IMR-90 (cell line): ENCODE measurements at regions not wholly inside any gene's neighbourhood (a gene's known extent, or its start where the extent isn't known, plus 50 kb on each side); places are given as distances from the start of the nearest gene placed in this dataset.

Experiments
- ATAC-seq: fragments of 200-7000 bp; cut with Tn5 transposase; 2 replicates; pipeline ENCODE4 v1.9.1; 2020; ENCODE audit warnings: low read depth, mild to moderate bottlenecking, moderate library complexity
- BruUV-seq: library from RNA; stranded (reverse); fragments of 400-500 nt; replicated peaks from 2 replicates; lab custom pipeline; 2021; lab: Mats Ljungman, UMichigan
- CTCF ChIA-PET: fragments of 300-600 bp; formaldehyde crosslinking; extraction: SDS; loops from one replicate; lab custom pipeline; 2021; ENCODE audit warnings: antibody characterized with exemption; lab: Yijun Ruan, JAX
- POLR2A ChIA-PET: fragments of 300-600 bp; sonication (Branson Sonifier 250); formaldehyde crosslinking; loops from one replicate; lab custom pipeline; 2022; ENCODE audit warnings: antibody characterized with exemption; ENCODE audit not compliant: unreplicated experiment; lab: Charles Lee
- DNase-seq: peaks from one replicate; pipeline ENCODE4 v3.0.0; 2013
- H2AFZ ChIP-seq: replicated peaks from 2 replicates; pipeline ENCODE3; 2013; ENCODE audit warnings: low read length, mild to moderate bottlenecking; ENCODE audit not compliant: poor library complexity
- H2AK5ac ChIP-seq: 2 replicates; pipeline ENCODE4 v1.6.1; 2013; ENCODE audit warnings: low read depth, low read length, inconsistent platforms
- H2AK9ac ChIP-seq: replicated peaks from 2 replicates; pipeline ENCODE3; 2013; ENCODE audit warnings: mild to moderate bottlenecking, low read depth, low read length, moderate library complexity; ENCODE audit not compliant: poor library complexity
- H2BK120ac ChIP-seq: 2 replicates; pipeline ENCODE4 v1.6.1; 2013; ENCODE audit warnings: low read depth, low read length, inconsistent platforms
- H2BK15ac ChIP-seq: 3 replicates; pipeline ENCODE4 v1.6.1; 2013; ENCODE audit warnings: low read depth, low read length, inconsistent platforms
- H2BK20ac ChIP-seq: 2 replicates; pipeline ENCODE4 v1.6.1; 2013; ENCODE audit warnings: low read depth, mild to moderate bottlenecking, inconsistent platforms, low read length, moderate library complexity
- H2BK5ac ChIP-seq: 2 replicates; pipeline ENCODE4 v1.6.1; 2013; ENCODE audit warnings: mild to moderate bottlenecking, low read depth, low read length, inconsistent platforms; ENCODE audit not compliant: poor library complexity, severe bottlenecking
- H3K14ac ChIP-seq: replicated peaks from 2 replicates; pipeline ENCODE4 v1.6.1; 2013; ENCODE audit warnings: low read depth, low read length, inconsistent platforms
- H3K18ac ChIP-seq: 2 replicates; pipeline ENCODE4 v1.6.1; 2013; ENCODE audit warnings: low read depth, low read length, control low read depth
- H3K23ac ChIP-seq: 2 replicates; pipeline ENCODE4 v1.6.1; 2013; ENCODE audit warnings: low read depth, low read length, inconsistent platforms
- H3K27ac ChIP-seq: 2 replicates; pipeline ENCODE4 v1.5.1; 2013; ENCODE audit warnings: mild to moderate bottlenecking, control low read depth, low read length; ENCODE audit not compliant: insufficient read depth
- H3K27me3 ChIP-seq: 2 replicates; pipeline ENCODE4 v1.6.1; 2013; ENCODE audit warnings: low read length; ENCODE audit not compliant: control insufficient read depth, insufficient read depth
- H3K36me3 ChIP-seq: 2 replicates; pipeline ENCODE4 v1.6.1; 2013; ENCODE audit warnings: low read length, mixed read lengths; ENCODE audit not compliant: control insufficient read depth, insufficient read depth
- H3K4ac ChIP-seq: 2 replicates; pipeline ENCODE4 v1.6.1; 2013; ENCODE audit warnings: low read depth, low read length, inconsistent platforms
- H3K4me1 ChIP-seq: 2 replicates; pipeline ENCODE4 v1.6.1; 2013; ENCODE audit warnings: low read length, mixed read lengths; ENCODE audit not compliant: control insufficient read depth, insufficient read depth
- H3K4me2 ChIP-seq: 2 replicates; pipeline ENCODE4 v1.6.1; 2013; ENCODE audit warnings: low read depth, mild to moderate bottlenecking, control low read depth, low read length, moderate library complexity
- H3K4me3 ChIP-seq: 2 replicates; pipeline ENCODE4 v1.5.1; 2013; ENCODE audit warnings: low read depth, mild to moderate bottlenecking, control low read depth, low read length, moderate library complexity; ENCODE audit not compliant: insufficient read depth
- H3K56ac ChIP-seq: 2 replicates; pipeline ENCODE4 v1.6.1; 2013; ENCODE audit warnings: low read length, inconsistent platforms; ENCODE audit not compliant: insufficient read depth; ENCODE audit errors: extremely low read depth
- H3K79me1 ChIP-seq, 2 experiments: 2 replicates each; pipeline ENCODE4 v1.6.1; 2013; ENCODE audit warnings: low read length in 2 of 2, inconsistent platforms in 1 of 2, low read depth in 1 of 2
- H3K9ac ChIP-seq: 2 replicates; pipeline ENCODE4 v1.6.1; 2013; ENCODE audit warnings: low read depth, low read length, control low read depth
- H3K9me1 ChIP-seq: 2 replicates; pipeline ENCODE4 v1.6.1; 2013; ENCODE audit warnings: low read length, inconsistent platforms; ENCODE audit not compliant: insufficient read depth
- H3K9me3 ChIP-seq: 2 replicates; pipeline ENCODE4 v1.6.1; 2013; ENCODE audit warnings: low read length; ENCODE audit not compliant: control insufficient read depth, insufficient read depth
- H4K20me1 ChIP-seq: 2 replicates; pipeline ENCODE4 v1.6.1; 2013; ENCODE audit warnings: low read length, inconsistent platforms; ENCODE audit not compliant: insufficient read depth
- H4K5ac ChIP-seq: 2 replicates; pipeline ENCODE4 v1.6.1; 2013; ENCODE audit warnings: mild to moderate bottlenecking, low read depth, low read length, control low read depth
- H4K8ac ChIP-seq, 2 experiments: 2 replicates each; pipeline ENCODE4 v1.6.1; 2013; ENCODE audit warnings: low read depth in 2 of 2, low read length in 2 of 2, control low read depth in 1 of 2, inconsistent platforms in 1 of 2
- H4K91ac ChIP-seq: 2 replicates; pipeline ENCODE4 v1.6.1; 2013; ENCODE audit warnings: low read depth, low read length, inconsistent platforms; ENCODE audit not compliant: insufficient read depth
- CEBPB ChIP-seq: IDR thresholded peaks from 2 replicates; pipeline ENCODE4 v1.6.1; 2012; ENCODE audit warnings: low read depth, low read length, improper control_type of control experiment
- CHD1 ChIP-seq: IDR thresholded peaks from 2 replicates; pipeline ENCODE4 v1.6.1; 2012; ENCODE audit warnings: low read depth, low read length, improper control_type of control experiment
- MAZ ChIP-seq: IDR thresholded peaks from 2 replicates; pipeline ENCODE4 v1.6.1; 2012; ENCODE audit warnings: low read depth, mild to moderate bottlenecking, low read length, improper control_type of control experiment, moderate library complexity, borderline replicate concordance
- MXI1 ChIP-seq: IDR thresholded peaks from 2 replicates; pipeline ENCODE4 v1.6.1; 2012; ENCODE audit warnings: low read depth, mild to moderate bottlenecking, low read length, moderate library complexity, borderline replicate concordance
- POLR2A ChIP-seq: IDR thresholded peaks from 2 replicates; pipeline ENCODE4 v1.6.1; 2012; ENCODE audit warnings: mild to moderate bottlenecking, low read depth, low read length
- RAD21 ChIP-seq: IDR thresholded peaks from 2 replicates; pipeline ENCODE4 v1.6.1; 2012; ENCODE audit warnings: low read length, improper control_type of control experiment
- RCOR1 ChIP-seq: IDR thresholded peaks from 2 replicates; pipeline ENCODE4 v1.6.1; 2012; ENCODE audit warnings: mild to moderate bottlenecking, low read length, improper control_type of control experiment; ENCODE audit not compliant: insufficient replicate concordance
- RFX5 ChIP-seq: IDR thresholded peaks from 2 replicates; pipeline ENCODE4 v1.8.0; 2012; ENCODE audit warnings: low read depth, mild to moderate bottlenecking, low read length, moderate library complexity
- WGBS, 2 experiments: methylation state at CpG; one replicate each; pipeline versions ENCODE4 v1.1.5 to v1.1.7; 2013; ENCODE audit warnings: missing lambda C conversion rate in 2 of 2; ENCODE audit not compliant: insufficient read length in 1 of 2; ENCODE audit errors: extremely low coverage in 2 of 2; 5-methylcytosine and 5-hydroxymethylcytosine counted together
- dilution Hi-C: fragments of 300-500 bp; cut with HindIII; formaldehyde crosslinking; loops from one replicate; pipeline ENCODE4 v1.14.3; 2018; ENCODE audit warnings: low sequenced_read_pairs; ENCODE audit not compliant: unreplicated experiment
- in situ Hi-C: fragments of 300-500 bp; cut with MboI; formaldehyde crosslinking; loops from 3 replicates; pipeline ENCODE4 v1.14.3; 2019; ENCODE audit warnings: low sequenced_read_pairs, inconsistent platforms, mixed read lengths
- intact Hi-C: fragments of 100-400 bp; cut with micrococcal nuclease; formaldehyde crosslinking; loops from 2 replicates; pipeline ENCODE4 v1.10.0; 2022

GRCh38 chr13:53152057-53152421 is 123.4 kb downstream of the OLFM4 start:
- no peak overlapping the region for H2BK5ac ChIP-seq
- ChIA-PET POLR2A (no interaction called here), CTCF (interaction anchor here (0.6 to 1.9 kb wide), 9 partner anchors 11 to 487 kb away, joined by 3 to 28 read pairs (median 3); no protein-coding TSS in a partner anchor)
- H4K8ac ChIP-seq = no peak overlapping the region
- intact Hi-C loops = loop anchor here (2.0 kb wide), 1 partner anchor 183 kb away; no protein-coding TSS in a partner anchor
- H3K23ac ChIP-seq = no peak overlapping the region
- no peak overlapping the region for H2BK15ac ChIP-seq
- peak overlapping the region; percentile 0 for H2AK9ac ChIP-seq
- H4K91ac ChIP-seq = no peak overlapping the region
- no peak overlapping the region for H3K4ac ChIP-seq
- no peak overlapping the region for H2AK5ac ChIP-seq
- H4K5ac ChIP-seq = no peak overlapping the region
- H3K79me1 ChIP-seq = no peaks in the 10 kb centered on the region
- H2BK120ac ChIP-seq = no peak overlapping the region
- no peak overlapping the region for H3K4me3 ChIP-seq
- ATAC-seq = no peak
- TF ChIP-seq MAZ (no peak), MXI1 (no peak), CHD1 (no peak), RCOR1 (no peak), CEBPB (no peak), RFX5 (no peak), RAD21 (no peak), POLR2A (no peak)
- peaks cover 4% of the 10 kb centered on the region; the same call in 1 of the 2 replicates for H3K9me3 ChIP-seq
- no peak overlapping the region for H3K14ac ChIP-seq
- H3K27me3 ChIP-seq = no peaks in the 10 kb centered on the region
- H3K18ac ChIP-seq = no peak overlapping the region
- BruUV-seq = no TSS peak
- H3K56ac ChIP-seq = no peak overlapping the region
- H3K36me3 ChIP-seq = no peaks in the 10 kb centered on the region
- no peak overlapping the region for H2AFZ ChIP-seq
- in situ Hi-C loops = no loop called here
- no peak overlapping the region for H3K27ac ChIP-seq
- H3K9ac ChIP-seq = no peak overlapping the region
- WGBS, 2 experiments = 33% methylated on average over 1 of the region's 4 CpGs; no CpG with 5 or more reads in 1 of the 2 experiments
- H3K4me2 ChIP-seq = no peak overlapping the region
- no peaks in the 10 kb centered on the region for H3K9me1 ChIP-seq
- dilution Hi-C loops = no loop called here
- no peak overlapping the region for H2BK20ac ChIP-seq
- no peaks in the 10 kb centered on the region for H3K4me1 ChIP-seq
- no peaks in the 10 kb centered on the region for H4K20me1 ChIP-seq
- DNase-seq = no peak
